OCI-LY3 (cell line): ENCODE measurements at regions not wholly inside any gene's neighbourhood (a gene's known extent, or its start where the extent isn't known, plus 50 kb on each side); places are given as distances from the start of the nearest gene placed in this dataset.

Experiments used
- H2AFZ ChIP-seq: fragments of 200-600, 300-600 bp; shearing (Covaris generic); 2 replicates; pipeline ENCODE4 v1.6.0; 2014; ENCODE audit warnings: antibody characterized with exemption, low read depth, low read length
- H3K27ac ChIP-seq: fragments of 200-600, 300-600 bp; sonication (generic); 2 replicates; pipeline ENCODE4 v1.5.1; 2014; ENCODE audit warnings: mild to moderate bottlenecking, low read length, moderate library complexity, mixed read lengths
- H3K27me3 ChIP-seq: fragments of 200-600, 300-600 bp; sonication (generic); 2 replicates; pipeline ENCODE4 v1.6.1; 2014; ENCODE audit warnings: low read depth, low read length, mixed read lengths
- H3K36me3 ChIP-seq: fragments of 200-600, 300-600 bp; sonication (generic); replicated peaks from 2 replicates; pipeline ENCODE3; 2014; ENCODE audit warnings: low read depth, low read length, mixed read lengths
- H3K4me1 ChIP-seq: fragments of 300-600, 200-600 bp; sonication (generic); 2 replicates; pipeline ENCODE4 v1.6.1; 2014; ENCODE audit warnings: low read length, mixed read lengths
- H3K4me2 ChIP-seq: fragments of 200-600, 300-600 bp; sonication (generic); 2 replicates; pipeline ENCODE4 v1.6.1; 2014; ENCODE audit warnings: low read length, mixed read lengths
- H3K4me3 ChIP-seq: fragments of 300-600, 200-600 bp; sonication (generic); 2 replicates; pipeline ENCODE4 v1.5.1; 2014; ENCODE audit warnings: antibody characterized with exemption, mild to moderate bottlenecking, low read length, moderate library complexity
- H3K79me2 ChIP-seq: fragments of 300-600, 200-600 bp; shearing (Covaris generic); 2 replicates; pipeline ENCODE4 v1.6.1; 2014; ENCODE audit warnings: mild to moderate bottlenecking, low read length, mixed read lengths
- H3K9ac ChIP-seq: fragments of 300-600, 200-600 bp; shearing (Covaris generic); 2 replicates; pipeline ENCODE4 v1.6.0; 2014; ENCODE audit warnings: mild to moderate bottlenecking, low read length, moderate library complexity
- H3K9me3 ChIP-seq: fragments of 200-600, 300-600 bp; shearing (Covaris generic); 2 replicates; pipeline ENCODE4 v1.6.1; 2014; ENCODE audit warnings: low read length, mixed read lengths; ENCODE audit not compliant: insufficient read depth
- H4K20me1 ChIP-seq: fragments of 200-600, 300-600 bp; sonication (generic); 2 replicates; pipeline ENCODE4 v1.6.1; 2016; ENCODE audit warnings: low read length, mixed read lengths; ENCODE audit not compliant: insufficient read depth
- CTCF ChIP-seq: fragments of 200-600, 300-600 bp; sonication (generic); IDR thresholded peaks from 2 replicates; pipeline ENCODE4 v1.5.1; 2014; ENCODE audit warnings: antibody characterized with exemption, low read length, low read depth
- EZH2phosphoT487 ChIP-seq: fragments of 200-600 bp; shearing (Covaris generic); IDR thresholded peaks from 2 replicates; pipeline ENCODE4 v1.6.1; 2018; ENCODE audit warnings: antibody characterized with exemption, mixed run types, low read depth

DNA sequence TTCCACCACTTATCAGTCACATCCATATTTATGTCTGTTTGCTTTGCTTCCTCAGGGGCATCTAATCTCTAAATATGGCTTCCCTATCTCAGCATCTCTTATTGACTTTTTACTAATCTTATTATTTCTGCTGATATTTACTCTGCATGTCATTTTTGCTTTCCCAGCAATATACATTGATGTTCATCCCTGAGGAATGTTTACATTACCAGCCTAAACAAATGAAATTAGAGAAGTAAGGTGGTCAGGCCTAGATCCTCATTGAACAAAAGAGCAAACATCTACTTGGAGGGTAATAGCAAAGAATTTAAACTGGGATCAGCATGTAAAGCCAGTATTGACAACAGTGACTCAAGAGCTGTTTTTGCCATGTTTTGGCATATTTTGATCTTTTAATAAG, 546.4 kb downstream of the MMUT start:
- H3K36me3 ChIP-seq: no peaks in the 10 kb centered on the region
- no peaks in the 10 kb centered on the region for H3K27me3 ChIP-seq
- no peak overlapping the region for H3K27ac ChIP-seq
- H3K4me3 ChIP-seq: no peak overlapping the region
- TF ChIP-seq CTCF (no peak), EZH2phosphoT487 (no peak)
- H3K79me2 ChIP-seq: no peaks in the 10 kb centered on the region
- H3K9me3 ChIP-seq: no peaks in the 10 kb centered on the region
- H3K4me1 ChIP-seq: peaks cover 7% of the 10 kb centered on the region; the same call in 1 of the 2 replicates
- no peak overlapping the region for H3K9ac ChIP-seq
- H3K4me2 ChIP-seq: no peak overlapping the region
- no peaks in the 10 kb centered on the region for H4K20me1 ChIP-seq
- no peak overlapping the region for H2AFZ ChIP-seq

GRCh38 chr6:48915591-48915990, 547.5 kb downstream of the MMUT start:
- H3K4me3 ChIP-seq: no peak overlapping the region
- no peaks in the 10 kb centered on the region for H3K9me3 ChIP-seq
- TF ChIP-seq EZH2phosphoT487: no peak
- TF ChIP-seq CTCF: no peak
- no peak overlapping the region for H3K4me2 ChIP-seq
- H3K27ac ChIP-seq: no peak overlapping the region
- no peaks in the 10 kb centered on the region for H3K27me3 ChIP-seq
- H3K9ac ChIP-seq: no peak overlapping the region
- no peak overlapping the region for H2AFZ ChIP-seq
- no peaks in the 10 kb centered on the region for H3K36me3 ChIP-seq
- H3K79me2 ChIP-seq: no peaks in the 10 kb centered on the region
- H4K20me1 ChIP-seq: no peaks in the 10 kb centered on the region
- H3K4me1 ChIP-seq: peaks cover 4% of the 10 kb centered on the region; the same call in 1 of the 2 replicates

DNA sequence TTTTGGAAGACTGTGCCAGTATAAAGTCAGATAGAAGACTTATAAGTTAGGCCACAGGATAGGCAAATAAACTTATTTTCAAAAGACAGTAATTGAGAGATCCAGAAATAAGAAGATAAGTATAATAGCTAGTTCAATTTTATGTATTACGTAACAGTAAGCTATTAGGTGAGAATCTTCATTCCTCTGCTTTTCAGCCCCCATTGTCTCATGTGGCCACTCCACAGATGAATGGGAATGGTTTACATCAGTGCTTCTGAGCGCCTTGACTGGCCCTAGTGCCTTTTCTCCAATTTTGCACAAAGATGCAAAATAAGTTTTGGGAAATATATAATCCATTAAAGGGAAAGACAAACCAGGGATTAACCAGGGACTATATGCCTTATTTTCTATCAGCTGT, 550.5 kb downstream of the MMUT start:
- H3K4me3 ChIP-seq: no peak overlapping the region
- no peak for TF ChIP-seq CTCF
- TF ChIP-seq EZH2phosphoT487: no peak

DNA sequence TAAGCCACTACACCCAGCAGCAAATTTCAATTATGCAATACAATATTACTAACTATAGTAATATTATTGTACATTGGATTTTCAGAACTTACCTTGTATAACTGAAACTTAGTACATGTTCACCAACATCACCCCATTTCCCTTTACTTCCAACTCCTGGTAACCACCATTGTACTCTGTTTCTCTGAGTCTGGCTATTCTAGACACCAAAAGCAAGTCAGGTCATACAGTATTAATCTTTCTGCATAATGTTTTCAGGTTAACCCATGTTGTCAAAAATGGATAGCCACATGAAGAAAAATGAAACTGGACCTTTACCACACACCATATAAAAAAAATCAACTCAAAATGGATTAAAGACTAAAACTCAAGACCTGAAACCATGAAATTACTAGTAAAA, 558.2 kb downstream of the MMUT start:
- Histone ChIP-seq H3K4me3 (no peak overlapping the region), H2AFZ (no peak overlapping the region), H3K27ac (no peak overlapping the region), H3K4me2 (no peak overlapping the region), H3K9ac (no peak overlapping the region), H4K20me1 (no peaks in the 10 kb centered on the region), H3K36me3 (no peaks in the 10 kb centered on the region), H3K79me2 (no peaks in the 10 kb centered on the region), H3K27me3 (no peaks in the 10 kb centered on the region), H3K4me1 (no peaks in the 10 kb centered on the region), H3K9me3 (no peaks in the 10 kb centered on the region)
- TF ChIP-seq CTCF (no peak), EZH2phosphoT487 (no peak)

More for the DNA sequence above, 550.5 kb downstream of the MMUT start:
- Histone ChIP-seq H3K9me3 (no peaks in the 10 kb centered on the region), H3K9ac (no peak overlapping the region), H2AFZ (no peak overlapping the region), H3K27me3 (no peaks in the 10 kb centered on the region), H3K36me3 (no peaks in the 10 kb centered on the region), H3K79me2 (no peaks in the 10 kb centered on the region), H3K4me1 (no peaks in the 10 kb centered on the region), H3K27ac (no peak overlapping the region), H3K4me2 (no peak overlapping the region), H4K20me1 (no peaks in the 10 kb centered on the region)
